Muscle layer of colon (tissue), 2 donors: ENCODE measurements at regions not wholly inside any gene's neighbourhood (a gene's known extent, or its start where the extent isn't known, plus 50 kb on each side); places are given as distances from the start of the nearest gene placed in this dataset.
A peak's percentile ranks its signal among the peaks of the same experiment; 100 is the strongest.
"Not testable (repeated sequence)": the region's sequence is repeated elsewhere in the genome, so short reads cannot be mapped to it uniquely, and the experiment has no call there.

Experiments
- H3K27ac ChIP-seq: one replicate; pipeline ENCODE4 v1.7.0; 2013; ENCODE audit warnings: low read depth, mild to moderate bottlenecking, low read length, moderate library complexity
- H3K27me3 ChIP-seq, 2 donors: one replicate each; pipeline ENCODE4 v1.7.0; 2013; ENCODE audit warnings: low read length in 2 of 2, mild to moderate bottlenecking in 2 of 2; ENCODE audit not compliant: insufficient read depth in 2 of 2, control insufficient read depth in 1 of 2
- H3K36me3 ChIP-seq: one replicate; pipeline ENCODE4 v1.7.0; 2013; ENCODE audit warnings: mild to moderate bottlenecking, low read length; ENCODE audit not compliant: insufficient read depth
- H3K4me1 ChIP-seq: one replicate; pipeline ENCODE4 v1.7.0; 2013; ENCODE audit warnings: mild to moderate bottlenecking, low read length; ENCODE audit not compliant: insufficient read depth
- H3K4me3 ChIP-seq, 2 donors: one replicate each; pipeline ENCODE4 v1.7.0; 2013; ENCODE audit warnings: low read length in 2 of 2, low read depth in 1 of 2, mild to moderate bottlenecking in 1 of 2, moderate library complexity in 1 of 2
- H3K9ac ChIP-seq: one replicate; pipeline ENCODE4 v1.7.0; 2013; ENCODE audit warnings: low read length
- H3K9me3 ChIP-seq: one replicate; pipeline ENCODE4 v1.7.0; 2013; ENCODE audit warnings: mild to moderate bottlenecking, low read length
- donor health status: abdominal sarcoma.
- donor health status: Adenocarcinoma of cecum.

DNA sequence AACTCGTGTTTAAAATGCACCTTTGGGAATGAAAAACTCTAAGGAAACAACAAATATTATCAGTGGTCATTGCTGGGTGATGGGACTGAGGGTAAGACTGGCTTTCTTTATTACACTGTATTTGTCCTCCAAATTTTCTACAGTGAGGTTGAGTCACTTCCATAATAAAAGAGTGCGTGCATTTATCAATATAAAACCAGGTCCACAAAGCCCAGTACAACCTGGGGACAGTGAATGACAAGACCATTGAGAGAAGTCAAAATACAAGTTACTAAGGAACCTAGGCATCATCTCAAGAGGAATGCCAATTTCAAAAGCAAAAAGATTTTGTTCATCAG, 76.4 kb downstream of the MAGED4 start:
- no peak overlapping the region for H3K9ac ChIP-seq
- no peaks in the 10 kb centered on the region for H3K36me3 ChIP-seq
- no peaks in the 10 kb centered on the region for H3K9me3 ChIP-seq
- no peak overlapping the region for H3K27ac ChIP-seq
- H3K4me3 ChIP-seq: peak overlapping the region; percentile 30 to 81
- H3K27me3 ChIP-seq: peaks cover 0 to 6% of the 10 kb centered on the region in 2 donors
- H3K4me1 ChIP-seq: peaks cover 9% of the 10 kb centered on the region

- Histone ChIP-seq H3K27ac (peak overlapping the region; percentile 74), H3K4me3 (peak overlapping the region; percentile 58 to 81)
Observed at GRCh38 chrX:52261463-52262194, 76.9 kb downstream of the MAGED4 start.

DNA sequence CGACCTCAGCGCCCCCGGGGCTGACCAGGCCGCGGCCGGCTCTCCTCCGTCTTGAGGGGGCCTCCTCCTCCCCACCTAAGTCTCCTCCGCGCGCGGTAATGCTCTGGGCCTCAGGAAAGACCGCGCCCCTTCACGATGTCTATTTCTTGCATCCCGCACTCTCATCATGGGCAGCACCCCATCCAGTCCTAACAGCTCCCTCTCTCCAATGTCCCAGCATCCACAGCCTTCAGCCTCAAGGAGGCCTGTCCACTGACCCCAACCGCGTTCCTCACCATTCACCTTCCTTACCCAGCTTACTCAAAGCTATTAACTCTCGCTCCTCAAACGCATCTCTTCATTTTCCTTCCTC, 77.5 kb downstream of the MAGED4 start:
- peak overlapping the region; percentile 58 to 81 for H3K4me3 ChIP-seq
- H3K27ac ChIP-seq: peak overlapping the region; percentile 74
- H3K36me3 ChIP-seq: no peaks in the 10 kb centered on the region
- H3K9me3 ChIP-seq: no peaks in the 10 kb centered on the region
- peaks cover 9% of the 10 kb centered on the region for H3K4me1 ChIP-seq
- H3K9ac ChIP-seq: peak overlapping the region; percentile 44
- peaks cover 0 to 6% of the 10 kb centered on the region in 2 donors for H3K27me3 ChIP-seq

More at GRCh38 chrX:52261463-52262194, 76.9 kb downstream of the MAGED4 start:
- Histone ChIP-seq H3K27me3 (peaks cover 0 to 6% of the 10 kb centered on the region in 2 donors), H3K9me3 (no peaks in the 10 kb centered on the region), H3K36me3 (no peaks in the 10 kb centered on the region), H3K9ac (peak overlapping the region; percentile 44), H3K4me1 (peaks cover 9% of the 10 kb centered on the region)

GRCh38 chrX:52263417-52263816, 78.7 kb downstream of the MAGED4 start:
- H3K36me3 ChIP-seq: no peaks in the 10 kb centered on the region
- peaks cover 0 to 6% of the 10 kb centered on the region in 2 donors for H3K27me3 ChIP-seq
- H3K4me1 ChIP-seq: peaks cover 9% of the 10 kb centered on the region
- H3K9ac ChIP-seq: no peak overlapping the region
- H3K4me3 ChIP-seq: no peak overlapping the region
- no peaks in the 10 kb centered on the region for H3K9me3 ChIP-seq
- no peak overlapping the region for H3K27ac ChIP-seq

DNA sequence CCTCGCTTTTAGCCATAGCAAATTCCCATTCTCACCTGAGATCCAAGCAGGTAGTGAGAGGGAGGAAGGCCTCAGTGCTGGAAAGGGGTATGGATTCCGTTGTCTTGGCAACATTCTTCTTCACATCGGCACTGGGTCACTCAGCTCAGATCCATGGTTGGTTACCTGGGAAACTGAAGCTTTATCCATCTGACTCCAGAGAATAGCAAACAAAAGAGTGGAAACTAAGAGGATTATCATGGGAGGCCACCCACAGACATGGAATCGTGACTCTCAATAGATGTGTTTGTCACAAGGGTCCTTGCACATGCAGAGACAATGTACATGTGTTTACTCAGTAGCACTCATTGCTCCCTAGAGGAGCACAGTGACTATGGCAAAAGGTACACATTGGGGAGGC, 81.0 kb downstream of the MAGED4 start:
- Histone ChIP-seq H3K9ac (no peak overlapping the region), H3K4me1 (peaks cover 9% of the 10 kb centered on the region)

GRCh38 chrX:52268502-52268901, 83.8 kb downstream of the MAGED4 start:
- not testable (repeated sequence) for H3K27ac ChIP-seq, H3K9ac ChIP-seq, H3K4me1 ChIP-seq, H3K4me3 ChIP-seq, H3K36me3 ChIP-seq, H3K9me3 ChIP-seq
- peaks cover 0 to 11% of the 10 kb centered on the region in 2 donors for H3K27me3 ChIP-seq

More for the DNA sequence above, 81.0 kb downstream of the MAGED4 start:
- Histone ChIP-seq H3K27ac (no peak overlapping the region), H3K36me3 (no peaks in the 10 kb centered on the region), H3K9me3 (no peaks in the 10 kb centered on the region), H3K4me3 (no peak overlapping the region), H3K27me3 (peaks cover 0 to 11% of the 10 kb centered on the region in 2 donors)

DNA sequence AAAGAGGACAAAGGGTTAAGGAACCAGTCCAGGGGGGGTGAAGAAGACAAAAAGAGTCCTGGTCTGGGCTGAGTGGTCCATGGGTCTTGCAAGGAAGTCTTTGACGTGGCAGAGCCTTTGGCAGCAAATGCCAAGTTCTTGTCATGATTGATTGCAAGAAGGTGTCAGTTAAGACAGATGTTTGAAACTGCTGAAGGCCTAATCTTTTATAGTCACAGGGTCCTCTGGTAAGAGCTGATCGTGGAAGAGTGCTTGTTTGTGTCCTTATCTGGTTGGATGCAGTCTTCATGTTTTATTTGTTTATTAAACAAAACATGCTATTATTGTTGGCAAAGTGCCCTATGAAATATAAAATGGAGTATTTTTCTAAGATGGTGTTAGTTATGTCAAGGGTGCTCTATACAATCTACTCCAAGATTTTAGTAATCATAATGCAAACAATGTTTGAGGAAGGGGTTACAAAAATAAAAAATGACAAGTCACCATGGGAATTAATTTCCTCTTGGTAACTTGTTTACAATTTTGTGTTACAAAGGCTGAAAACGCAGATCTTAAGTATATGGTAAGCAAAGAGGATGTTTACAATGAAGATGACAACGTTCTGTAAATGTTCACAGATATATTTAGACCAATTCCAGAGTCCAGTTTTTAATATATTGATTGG, 85.9 kb downstream of the MAGED4 start:
- peaks cover 0 to 9% of the 10 kb centered on the region in 2 donors for H3K27me3 ChIP-seq
- no peaks in the 10 kb centered on the region for H3K36me3 ChIP-seq
- H3K27ac ChIP-seq: no peak overlapping the region
- H3K4me3 ChIP-seq: no peak overlapping the region
- H3K9ac ChIP-seq: no peak overlapping the region
- no peaks in the 10 kb centered on the region for H3K4me1 ChIP-seq
- H3K9me3 ChIP-seq: no peaks in the 10 kb centered on the region

DNA sequence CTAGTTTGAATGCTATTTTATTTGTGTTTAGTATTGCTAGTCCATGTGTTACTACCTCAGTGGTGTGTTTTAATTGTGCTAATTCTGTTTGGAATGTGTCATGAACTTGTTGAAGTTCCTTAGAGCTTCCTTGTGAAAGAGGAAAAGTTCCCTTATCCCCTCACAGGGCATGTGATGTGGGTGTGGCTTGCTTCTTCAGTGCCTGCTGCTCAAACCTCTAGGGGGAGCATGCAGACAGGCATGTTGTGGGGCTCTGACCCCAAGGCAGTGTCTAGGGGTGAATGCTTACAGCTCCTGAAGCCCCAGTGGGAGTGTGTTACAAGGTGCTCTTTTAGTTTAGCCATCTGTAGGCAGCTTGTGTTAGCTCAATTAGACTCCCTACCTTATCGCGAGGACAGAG, 86.5 kb downstream of the MAGED4 start:
- H3K27ac ChIP-seq: no peak overlapping the region
- no peak overlapping the region for H3K4me3 ChIP-seq
- H3K9me3 ChIP-seq: no peaks in the 10 kb centered on the region
- H3K36me3 ChIP-seq: no peaks in the 10 kb centered on the region
- no peaks in the 10 kb centered on the region for H3K4me1 ChIP-seq
- H3K27me3 ChIP-seq: peaks cover 0 to 5% of the 10 kb centered on the region in 2 donors
- H3K9ac ChIP-seq: no peak overlapping the region

GRCh38 chrX:52277666-52278065, 91.2 kb upstream of the XAGE2 start:
- H3K27me3 ChIP-seq: peaks cover 5% of the 10 kb centered on the region in 2 donors
- H3K9ac ChIP-seq: no peak overlapping the region
- no peak overlapping the region for H3K27ac ChIP-seq
- no peaks in the 10 kb centered on the region for H3K9me3 ChIP-seq
- H3K36me3 ChIP-seq: no peaks in the 10 kb centered on the region
- H3K4me1 ChIP-seq: no peaks in the 10 kb centered on the region
- H3K4me3 ChIP-seq: no peak overlapping the region

DNA sequence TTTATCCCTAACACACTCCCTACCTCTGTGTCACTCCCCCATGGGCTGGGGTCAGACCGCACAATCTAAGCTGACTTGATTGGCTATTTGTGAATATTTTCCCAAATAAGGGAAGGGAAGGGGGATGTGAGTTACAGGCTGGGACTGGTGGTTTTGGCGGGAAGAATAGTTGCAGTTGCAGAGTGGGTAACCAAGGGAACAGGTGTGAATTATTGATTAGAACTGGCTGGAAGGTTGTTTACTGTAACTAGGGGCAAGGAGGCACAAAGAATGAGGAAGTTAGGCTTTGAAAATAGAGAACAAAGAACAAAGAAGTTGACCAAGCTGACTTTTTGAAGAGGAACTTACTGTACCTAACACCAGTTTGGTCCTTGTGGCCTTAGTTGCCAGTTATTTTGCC, 88.0 kb upstream of the XAGE2 start:
- H3K9ac ChIP-seq: no peak overlapping the region
- H3K4me1 ChIP-seq: no peaks in the 10 kb centered on the region
- H3K36me3 ChIP-seq: no peaks in the 10 kb centered on the region
- peaks cover 5% of the 10 kb centered on the region in 2 donors for H3K27me3 ChIP-seq
- no peak overlapping the region for H3K27ac ChIP-seq
- H3K9me3 ChIP-seq: no peaks in the 10 kb centered on the region
- H3K4me3 ChIP-seq: no peak overlapping the region

DNA sequence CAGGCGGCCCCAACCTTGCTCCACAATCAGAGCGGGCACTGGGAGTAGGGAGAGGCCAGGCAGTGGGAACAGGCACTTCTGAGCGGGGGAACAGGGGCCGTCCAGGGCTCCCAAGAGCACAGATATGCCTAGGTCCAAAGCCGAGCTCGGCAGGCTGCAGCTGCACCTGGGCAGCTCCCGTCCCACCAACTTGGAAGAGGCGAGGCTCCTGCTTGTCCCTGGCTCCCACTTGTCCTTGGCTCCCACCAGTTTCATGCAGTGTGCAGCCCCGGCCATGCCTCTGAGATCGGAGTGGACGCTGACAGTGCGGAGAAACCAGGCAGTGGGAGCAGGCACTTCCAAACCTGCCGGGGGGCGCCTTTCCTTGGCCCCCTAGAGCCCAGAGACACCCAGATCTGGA, 84.0 kb upstream of the XAGE2 start:
- H3K9ac ChIP-seq: no peak overlapping the region
- H3K27me3 ChIP-seq: peaks cover 0 to 5% of the 10 kb centered on the region in 2 donors
- no peak overlapping the region for H3K4me3 ChIP-seq
- no peak overlapping the region for H3K27ac ChIP-seq
- H3K4me1 ChIP-seq: no peaks in the 10 kb centered on the region
- no peaks in the 10 kb centered on the region for H3K36me3 ChIP-seq
- H3K9me3 ChIP-seq: no peaks in the 10 kb centered on the region

DNA sequence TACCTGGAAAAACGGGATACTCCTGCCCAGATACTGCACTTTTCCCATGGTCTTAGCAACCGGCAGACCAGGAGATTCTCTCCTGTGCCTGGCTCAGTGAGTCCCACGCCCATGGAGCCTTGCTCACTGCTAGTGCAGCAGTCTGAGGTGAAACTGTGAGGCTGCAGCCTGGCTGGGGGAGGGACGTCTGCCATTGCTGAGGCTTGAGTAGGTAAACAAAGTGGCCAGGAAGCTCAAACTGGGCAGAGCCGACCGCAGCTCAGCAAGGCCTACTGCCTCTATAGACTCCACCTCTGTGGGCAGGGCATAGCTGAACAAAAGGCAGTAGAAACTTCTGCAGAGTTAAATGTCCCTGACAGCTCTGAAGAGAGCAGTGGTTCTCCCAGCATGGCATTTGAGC, 69.9 kb upstream of the XAGE2 start:
- H3K9ac ChIP-seq, H3K27ac ChIP-seq, H3K36me3 ChIP-seq, H3K4me1 ChIP-seq, H3K9me3 ChIP-seq, H3K4me3 ChIP-seq, H3K27me3 ChIP-seq: not testable (repeated sequence)
